ENCODE measurements at regions not wholly inside any gene's neighbourhood (a gene's known extent, or its start where the extent isn't known, plus 50 kb on each side); places are given as distances from the start of the nearest gene placed in this dataset.

DNA sequence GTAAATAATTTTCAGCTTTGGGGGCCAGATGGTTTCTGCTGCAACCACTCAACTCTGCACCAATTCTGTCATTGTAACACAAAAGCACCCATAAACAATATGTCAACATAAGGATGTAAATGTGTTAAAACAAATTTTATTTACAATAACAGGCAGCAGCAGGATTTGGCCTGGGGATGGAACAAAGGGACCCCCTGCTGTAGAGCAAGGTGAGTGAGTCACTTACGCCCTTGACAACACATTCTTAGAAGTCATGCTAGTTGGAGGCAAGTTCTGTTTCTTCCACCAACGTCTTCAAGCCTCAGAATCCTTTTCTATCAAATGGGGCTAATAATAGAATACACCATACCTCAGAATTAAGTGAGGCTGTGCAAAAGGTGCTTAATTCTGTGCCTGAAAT lies 610.2 kb upstream of the SYT4 start:
- TF ChIP-seq, protein P1, sequence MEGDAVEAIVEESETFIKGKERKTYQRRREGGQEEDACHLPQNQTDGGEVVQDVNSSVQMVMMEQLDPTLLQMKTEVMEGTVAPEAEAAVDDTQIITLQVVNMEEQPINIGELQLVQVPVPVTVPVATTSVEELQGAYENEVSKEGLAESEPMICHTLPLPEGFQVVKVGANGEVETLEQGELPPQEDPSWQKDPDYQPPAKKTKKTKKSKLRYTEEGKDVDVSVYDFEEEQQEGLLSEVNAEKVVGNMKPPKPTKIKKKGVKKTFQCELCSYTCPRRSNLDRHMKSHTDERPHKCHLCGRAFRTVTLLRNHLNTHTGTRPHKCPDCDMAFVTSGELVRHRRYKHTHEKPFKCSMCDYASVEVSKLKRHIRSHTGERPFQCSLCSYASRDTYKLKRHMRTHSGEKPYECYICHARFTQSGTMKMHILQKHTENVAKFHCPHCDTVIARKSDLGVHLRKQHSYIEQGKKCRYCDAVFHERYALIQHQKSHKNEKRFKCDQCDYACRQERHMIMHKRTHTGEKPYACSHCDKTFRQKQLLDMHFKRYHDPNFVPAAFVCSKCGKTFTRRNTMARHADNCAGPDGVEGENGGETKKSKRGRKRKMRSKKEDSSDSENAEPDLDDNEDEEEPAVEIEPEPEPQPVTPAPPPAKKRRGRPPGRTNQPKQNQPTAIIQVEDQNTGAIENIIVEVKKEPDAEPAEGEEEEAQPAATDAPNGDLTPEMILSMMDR (IDR thresholded peaks at IDR 0.05; ENCODE audit: insufficient read depth, low read length, poor library complexity, severe bottlenecking): no peak
- no peaks in the 10 kb centered on the region for H3K36me3 ChIP-seq (ENCODE audit: control insufficient read depth, insufficient read depth, low read length)
- no peak for DNase-seq (ENCODE audit: extremely low read depth, insufficient read length)
- H3K4me3 ChIP-seq (replicated peaks; ENCODE audit: low read depth, low read length): no peak overlapping the region
- no peaks in the 10 kb centered on the region for H3K27me3 ChIP-seq (replicated peaks; ENCODE audit: control insufficient read depth, insufficient read depth, low read length)

DNA sequence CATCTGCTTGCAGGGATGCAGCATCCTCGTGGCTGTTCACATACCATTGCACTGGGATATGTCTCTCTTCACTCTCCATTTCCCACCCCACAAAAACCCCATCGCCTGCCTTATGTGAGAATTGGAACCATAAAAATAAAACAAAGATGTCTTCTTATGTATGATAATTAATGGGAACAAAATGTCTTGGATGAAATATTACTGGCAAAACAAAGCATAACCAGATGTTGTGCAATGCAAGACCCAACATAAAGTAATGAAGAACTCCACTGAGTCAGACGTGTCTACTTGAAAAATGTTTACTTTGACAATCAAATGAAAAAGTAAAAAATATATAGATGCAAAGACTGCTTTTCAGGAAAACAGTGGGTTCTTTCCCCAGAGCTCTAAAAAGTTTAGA lies 611.3 kb upstream of the SYT4 start:
- no peaks in the 10 kb centered on the region for H3K36me3 ChIP-seq (ENCODE audit: control insufficient read depth, insufficient read depth, low read length)
- no peaks in the 10 kb centered on the region for H3K27me3 ChIP-seq (replicated peaks; ENCODE audit: control insufficient read depth, insufficient read depth, low read length)
- no peak overlapping the region for H3K4me3 ChIP-seq (replicated peaks; ENCODE audit: low read depth, low read length)
- TF ChIP-seq, protein P1 (IDR thresholded peaks at IDR 0.05; ENCODE audit: insufficient read depth, low read length, poor library complexity, severe bottlenecking): no peak
- DNase-seq (ENCODE audit: extremely low read depth, insufficient read length): no peak

DNA sequence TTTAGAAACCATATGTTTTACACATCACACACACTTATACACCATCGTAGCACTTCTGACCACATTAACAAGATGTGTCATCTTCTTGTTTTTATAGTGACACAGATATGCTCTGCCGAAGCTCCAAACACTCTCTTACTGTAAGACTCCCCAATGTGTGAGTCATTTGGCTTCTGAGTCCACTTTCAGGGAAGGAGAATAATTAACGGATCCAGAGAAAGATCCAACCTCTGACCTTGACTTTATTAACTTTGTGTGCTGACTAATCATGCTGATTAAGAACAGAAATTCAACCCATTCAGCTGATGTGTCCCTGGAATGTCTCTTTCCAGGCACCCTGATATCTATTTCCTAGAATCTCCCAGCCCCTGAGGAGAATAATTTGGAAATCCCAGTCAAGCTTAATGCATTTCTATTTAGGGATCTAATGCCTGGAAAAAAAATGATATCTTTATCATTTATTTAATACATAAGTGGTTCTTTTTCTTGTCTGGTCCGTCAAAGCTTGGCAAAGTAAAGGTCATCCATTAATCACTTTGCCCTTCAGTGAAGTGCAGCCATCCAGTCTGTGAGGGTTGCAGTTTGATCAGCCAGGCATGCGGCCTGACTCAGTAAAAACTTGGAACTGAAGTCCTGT lies 615.8 kb upstream of the SYT4 start:
- TF ChIP-seq, protein P1 (IDR thresholded peaks at IDR 0.05; ENCODE audit: insufficient read depth, low read length, poor library complexity, severe bottlenecking): no peak
- no peak for DNase-seq (ENCODE audit: extremely low read depth, insufficient read length)

DNA sequence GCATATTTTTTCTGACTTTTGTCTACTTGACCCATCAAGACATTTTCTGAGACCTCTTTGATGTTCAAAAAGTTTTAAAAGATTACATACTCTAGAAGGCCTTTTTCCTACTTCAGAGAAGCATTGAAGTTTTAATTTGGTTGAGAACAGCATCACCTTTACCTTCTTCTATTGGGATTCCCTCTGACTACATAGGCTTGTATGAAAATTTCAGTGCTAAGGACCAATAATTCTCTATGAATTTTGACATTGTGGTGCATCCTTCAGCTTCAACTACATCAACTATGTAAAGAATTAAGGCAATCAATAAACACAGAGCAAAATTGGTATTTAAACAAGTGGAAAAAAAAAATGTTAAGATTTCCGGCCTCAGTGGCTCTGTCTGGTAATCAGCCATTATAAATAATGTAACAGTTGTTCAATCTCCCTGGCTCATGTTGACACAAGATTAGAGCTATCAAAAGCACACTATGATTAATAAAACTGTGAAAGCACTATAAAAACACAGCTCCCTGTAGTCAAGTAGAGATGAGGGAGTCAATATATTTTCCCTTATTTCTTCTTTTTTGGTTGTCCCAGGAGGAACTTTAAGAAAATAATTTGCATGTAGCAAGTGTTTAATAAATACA lies 627.0 kb upstream of the SYT4 start:
- TF ChIP-seq, protein P1 (IDR thresholded peaks at IDR 0.05; ENCODE audit: insufficient read depth, low read length, poor library complexity, severe bottlenecking): no peak
- Histone ChIP-seq H3K36me3 (ENCODE audit: control insufficient read depth, insufficient read depth, low read length) (no peaks in the 10 kb centered on the region), H3K27me3 (replicated peaks; ENCODE audit: control insufficient read depth, insufficient read depth, low read length) (no peaks in the 10 kb centered on the region), H3K4me3 (replicated peaks; ENCODE audit: low read depth, low read length) (no peak overlapping the region)
- no peak for DNase-seq (ENCODE audit: extremely low read depth, insufficient read length)

More for the DNA sequence above, 615.8 kb upstream of the SYT4 start:
- Histone ChIP-seq H3K4me3 (replicated peaks; ENCODE audit: low read depth, low read length) (no peak overlapping the region), H3K36me3 (ENCODE audit: control insufficient read depth, insufficient read depth, low read length) (no peaks in the 10 kb centered on the region), H3K27me3 (replicated peaks; ENCODE audit: control insufficient read depth, insufficient read depth, low read length) (no peaks in the 10 kb centered on the region)

DNA sequence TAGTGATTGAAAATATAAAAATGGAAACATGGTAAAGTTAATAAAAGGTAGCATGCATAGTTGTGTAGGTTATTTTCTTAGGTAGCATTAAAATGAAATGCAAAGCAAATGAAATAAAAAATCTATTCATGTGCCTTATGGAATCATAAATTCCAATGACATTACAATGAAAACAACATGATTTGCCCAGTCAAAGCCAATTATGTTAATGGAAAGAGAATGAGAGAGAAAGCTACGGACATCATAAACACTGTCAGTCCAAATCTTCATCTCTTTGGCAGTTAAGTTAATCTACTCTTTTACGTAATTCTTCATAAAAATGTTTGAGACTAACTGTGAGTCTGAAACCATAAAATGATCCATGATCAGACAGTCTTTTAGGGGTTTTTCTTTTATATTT lies 636.7 kb upstream of the SYT4 start:
- no peak for DNase-seq (ENCODE audit: extremely low read depth, insufficient read length)
- TF ChIP-seq, protein P1 (IDR thresholded peaks at IDR 0.05; ENCODE audit: insufficient read depth, low read length, poor library complexity, severe bottlenecking): no peak

More for the DNA sequence above, 636.7 kb upstream of the SYT4 start:
- Histone ChIP-seq H3K4me3 (replicated peaks; ENCODE audit: low read depth, low read length) (no peak overlapping the region), H3K27me3 (replicated peaks; ENCODE audit: control insufficient read depth, insufficient read depth, low read length) (no peaks in the 10 kb centered on the region), H3K36me3 (ENCODE audit: control insufficient read depth, insufficient read depth, low read length) (no peaks in the 10 kb centered on the region)

All from GM06990 (cell line).